GM18909 (cell line): ENCODE measurements at regions not wholly inside any gene's neighbourhood (a gene's known extent, or its start where the extent isn't known, plus 50 kb on each side); places are given as distances from the start of the nearest gene placed in this dataset.

ENCODE experiments used
- ATAC-seq: cut with Tn5 transposase; IDR thresholded peaks from one replicate; pipeline ENCODE4 v1.9.1; 2021; ENCODE audit warnings: mild to moderate bottlenecking; ENCODE audit not compliant: unreplicated experiment, poor library complexity

GRCh38 chr9:88077071-88077617, 61.1 kb downstream of the SPATA31C2 start:
- no peak for ATAC-seq

DNA sequence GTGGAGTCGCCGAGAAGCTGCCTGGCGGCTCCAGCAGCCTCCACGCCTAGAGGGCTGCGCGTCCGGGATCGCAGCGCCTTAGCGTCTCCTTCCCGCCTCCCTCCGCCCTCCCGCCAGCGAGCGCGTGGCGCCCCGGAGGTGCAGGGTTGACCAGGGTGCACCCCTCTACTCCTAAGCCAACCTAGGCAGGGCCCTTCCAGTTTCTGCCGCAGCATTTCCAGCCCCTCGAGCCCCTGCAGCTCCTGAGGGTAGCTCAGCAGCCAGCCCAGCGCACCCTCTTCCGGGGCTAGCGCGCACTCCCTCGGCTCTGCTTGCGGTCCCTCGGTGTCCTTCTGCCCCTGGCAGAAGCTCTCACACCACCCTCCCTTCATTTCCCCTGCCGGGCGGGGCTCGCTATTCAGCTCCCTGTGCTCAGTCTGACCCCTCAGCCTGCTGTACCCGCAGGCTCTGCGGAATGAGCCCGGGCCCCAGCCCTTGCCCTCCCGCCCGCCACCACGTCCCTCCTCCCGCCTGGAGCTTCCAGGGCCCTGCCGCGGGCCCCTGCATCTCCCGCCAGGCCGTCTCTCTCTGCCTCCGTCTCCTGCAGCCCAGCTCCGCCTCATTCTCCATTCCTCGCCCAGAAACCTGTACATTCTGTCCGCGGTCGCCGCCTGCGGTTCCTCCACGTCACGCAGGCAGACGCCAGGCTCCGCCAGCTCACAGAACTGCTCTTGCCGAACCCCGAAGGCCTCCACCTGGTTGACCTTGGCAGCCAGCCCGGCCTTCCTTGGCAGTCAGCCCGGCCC, 61.8 kb downstream of the SPATA31C2 start:
- peak; percentile 54 for ATAC-seq

DNA sequence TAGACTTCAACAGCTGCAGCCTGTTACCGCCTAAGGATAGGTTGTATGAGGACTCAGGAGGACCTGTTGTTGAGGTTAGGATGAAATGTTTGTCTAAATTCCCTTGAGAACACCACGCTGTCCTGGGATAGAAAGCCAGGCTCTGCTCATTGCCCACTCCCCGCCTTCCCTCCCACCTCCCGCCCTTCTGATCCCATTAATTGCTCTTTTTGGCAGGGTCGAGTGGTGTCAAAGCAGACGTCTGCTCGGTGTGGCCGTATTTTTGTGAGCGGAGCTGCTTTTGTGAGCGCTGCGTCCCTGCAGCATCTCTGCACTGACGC, 62.3 kb downstream of the SPATA31C2 start:
- no peak for ATAC-seq

GRCh38 chr9:88075506-88075905, 62.8 kb downstream of the SPATA31C2 start:
- no peak for ATAC-seq

- no peak for ATAC-seq
Observed at GRCh38 chr9:88074931-88075330, 63.3 kb downstream of the SPATA31C2 start.

GRCh38 chr9:88072831-88073375, 65.4 kb downstream of the SPATA31C2 start:
- no peak for ATAC-seq

DNA sequence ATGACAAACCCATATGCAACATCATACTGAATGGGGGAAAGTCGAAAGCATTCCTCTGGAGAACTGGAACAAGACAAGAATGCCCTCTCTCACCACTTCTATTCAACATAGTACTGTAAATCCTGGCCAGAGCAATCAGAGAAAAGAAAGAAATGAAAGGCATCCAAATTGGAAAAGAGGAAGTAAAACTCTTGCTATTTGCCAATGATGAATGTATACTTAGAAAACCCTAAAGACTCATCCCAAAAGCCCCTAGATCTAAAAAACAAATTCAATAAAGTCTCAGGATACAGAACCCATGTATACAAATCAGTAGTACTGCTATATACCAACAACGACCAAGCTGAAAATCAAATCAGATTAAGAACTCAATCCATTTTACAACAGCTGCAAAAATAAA, 66.9 kb downstream of the SPATA31C2 start:
- ATAC-seq, result no peak

DNA sequence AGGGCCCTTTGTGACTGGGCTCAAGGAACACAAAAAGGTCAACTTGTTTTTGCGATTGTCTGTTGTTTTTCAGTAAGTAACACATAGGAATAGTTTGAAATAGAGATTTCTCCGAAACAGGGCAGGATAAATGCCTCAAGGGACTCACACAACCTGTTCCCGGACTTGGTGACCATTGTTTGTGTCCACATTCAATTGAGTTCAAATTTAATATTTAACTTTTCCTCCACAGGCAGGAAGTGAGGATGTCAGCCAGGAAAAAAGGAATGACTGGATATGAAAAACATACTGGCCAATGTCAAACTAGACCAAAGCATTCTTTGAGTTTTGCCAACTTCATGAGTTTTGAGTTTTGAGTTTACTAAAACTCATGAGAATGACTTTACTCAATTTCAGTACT, 72.7 kb downstream of the SPATA31C2 start:
- no peak for ATAC-seq

- ATAC-seq, result no peak
Observed at GRCh38 chr9:88064554-88064953, 73.7 kb downstream of the SPATA31C2 start.

- no peak for ATAC-seq
Observed at GRCh38 chr9:88060746-88061145, 77.5 kb downstream of the SPATA31C2 start.

DNA sequence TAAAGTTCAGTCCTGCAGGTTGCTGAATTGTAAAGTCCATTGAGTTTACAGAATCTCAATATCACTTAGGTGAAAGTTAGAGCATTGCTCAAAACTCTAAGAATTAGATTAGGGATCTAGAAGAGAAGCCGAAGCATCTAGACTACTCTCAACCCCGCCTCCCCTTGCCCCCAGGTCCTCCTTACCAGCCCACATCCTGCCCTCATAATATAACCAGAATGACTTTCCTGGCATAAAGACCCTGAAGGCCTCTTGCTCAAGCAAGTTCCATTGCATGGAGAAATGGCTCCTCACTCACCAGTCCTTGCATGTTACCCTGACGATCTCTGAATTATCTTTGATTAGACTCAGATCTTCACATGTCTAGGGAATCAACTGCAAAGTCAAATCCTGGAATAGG, 78.8 kb downstream of the SPATA31C2 start:
- no peak for ATAC-seq

GRCh38 chr9:88056876-88057275, 81.4 kb downstream of the SPATA31C2 start:
- no peak for ATAC-seq

DNA sequence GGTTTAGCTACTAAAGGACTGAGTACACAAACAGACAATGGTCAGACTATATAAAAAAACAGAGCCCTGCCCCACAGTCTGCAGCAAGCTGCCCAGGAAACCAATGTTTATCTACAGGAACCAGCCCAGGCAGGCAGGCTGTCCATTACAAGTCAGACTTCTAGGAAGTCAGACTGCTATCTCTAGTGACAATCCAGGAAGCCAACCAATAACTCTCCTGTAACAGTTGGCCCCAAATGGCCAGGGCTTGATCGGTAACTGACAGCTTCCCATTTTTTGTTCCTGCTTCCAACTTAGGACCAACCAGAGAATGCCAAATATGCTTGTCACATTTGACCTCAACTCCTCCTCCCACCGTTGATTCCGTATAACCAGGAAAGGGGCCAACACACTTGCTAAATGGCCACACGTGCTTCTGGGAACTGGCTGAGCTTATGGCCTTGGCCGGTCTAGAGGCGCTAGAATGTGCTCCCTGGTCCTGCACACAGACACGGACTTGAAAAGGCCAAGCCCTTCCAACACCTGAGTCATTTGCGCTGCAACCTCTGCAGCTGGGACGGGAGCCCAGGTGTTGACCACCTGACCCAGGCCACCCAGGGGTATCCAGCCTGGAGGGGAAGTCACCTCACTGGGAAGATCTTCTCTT, 79.6 kb upstream of the CDK20 start:
- ATAC-seq, result no peak

DNA sequence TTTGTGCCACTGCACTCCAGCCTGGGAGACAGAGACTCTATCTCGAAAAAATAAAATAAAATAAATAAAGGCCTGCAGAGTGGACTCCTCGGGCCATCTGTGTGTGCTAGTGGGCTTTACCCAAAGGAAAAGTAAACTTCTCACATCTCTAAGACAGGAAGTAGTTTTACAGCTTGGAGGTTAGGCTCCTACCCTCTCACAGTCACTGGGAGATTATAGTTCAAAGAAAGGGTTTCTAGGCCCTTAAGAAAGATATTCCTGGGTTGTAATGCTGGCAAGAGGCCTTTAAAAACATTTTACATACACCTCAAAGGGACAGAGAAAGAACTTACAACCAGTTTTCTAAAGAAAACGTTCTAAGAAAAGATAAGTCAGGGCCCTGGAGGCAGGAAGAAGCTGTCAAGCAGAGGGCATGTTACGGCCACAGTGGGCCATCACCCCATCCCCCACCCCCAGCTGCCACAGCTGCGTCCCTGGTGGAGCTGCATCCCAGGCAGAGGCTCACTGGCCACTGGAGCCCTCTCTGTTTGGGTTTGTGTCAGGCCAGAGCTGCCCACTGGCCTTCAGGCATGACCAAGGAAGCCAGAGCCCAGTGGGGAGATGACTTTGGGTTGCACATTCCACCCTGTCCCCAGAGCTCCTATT, 78.1 kb upstream of the CDK20 start:
- ATAC-seq, result no peak

DNA sequence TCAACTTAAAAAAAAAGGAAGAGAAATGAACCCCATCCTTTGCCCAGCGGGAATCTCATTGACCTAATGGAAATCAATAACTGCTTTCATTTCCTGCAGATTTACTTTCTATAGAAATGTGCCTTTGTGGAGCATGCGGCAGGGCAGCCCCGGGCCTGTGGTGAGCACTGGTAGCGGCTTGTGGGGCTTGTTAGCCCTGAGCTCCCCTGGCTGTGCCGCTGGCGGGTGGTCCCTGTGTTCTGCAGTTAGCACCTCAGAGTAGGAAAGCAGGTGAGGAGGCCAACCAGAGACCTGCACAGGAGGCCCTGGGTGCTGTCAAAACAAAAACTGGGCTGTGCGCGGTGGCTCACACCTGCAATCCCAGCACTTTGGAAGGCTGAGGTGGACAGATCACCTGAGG, 76.8 kb upstream of the CDK20 start:
- ATAC-seq, result no peak

DNA sequence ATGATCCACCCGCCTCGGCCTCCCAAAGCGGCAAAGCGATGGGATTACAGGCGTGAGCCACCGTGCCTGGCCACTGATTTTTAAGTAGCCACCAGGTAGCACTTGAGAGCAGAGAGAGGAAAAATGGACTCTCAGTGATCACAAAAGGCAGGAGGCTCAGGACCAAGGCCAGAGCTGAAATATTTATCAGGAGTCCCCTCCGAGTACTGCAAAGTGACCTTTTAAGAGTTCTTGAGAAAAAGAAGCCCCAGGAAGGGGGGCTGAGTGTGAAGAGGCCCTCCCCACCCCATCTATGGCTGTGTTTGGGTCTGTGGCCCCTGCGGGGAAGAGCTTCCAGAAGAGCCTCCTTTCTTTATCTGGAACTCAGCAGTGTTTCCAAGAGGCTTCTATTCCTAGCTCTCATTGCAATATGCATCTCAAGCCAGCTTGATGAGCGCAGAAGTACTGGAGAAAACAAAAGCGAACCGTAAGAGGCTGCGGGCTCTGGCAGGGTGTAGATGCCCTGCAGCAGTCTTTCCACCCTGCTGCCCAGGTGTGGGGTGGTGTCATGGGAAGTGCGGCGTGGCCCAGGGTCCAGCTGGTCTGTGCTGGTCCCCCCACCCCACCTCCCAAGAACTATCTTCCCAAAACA, 75.5 kb upstream of the CDK20 start:
- ATAC-seq, result no peak

- ATAC-seq, result no peak
Observed at GRCh38 chr9:88046542-88046941, 72.2 kb upstream of the CDK20 start.

GRCh38 chr9:88045686-88046085, 71.4 kb upstream of the CDK20 start:
- no peak for ATAC-seq

DNA sequence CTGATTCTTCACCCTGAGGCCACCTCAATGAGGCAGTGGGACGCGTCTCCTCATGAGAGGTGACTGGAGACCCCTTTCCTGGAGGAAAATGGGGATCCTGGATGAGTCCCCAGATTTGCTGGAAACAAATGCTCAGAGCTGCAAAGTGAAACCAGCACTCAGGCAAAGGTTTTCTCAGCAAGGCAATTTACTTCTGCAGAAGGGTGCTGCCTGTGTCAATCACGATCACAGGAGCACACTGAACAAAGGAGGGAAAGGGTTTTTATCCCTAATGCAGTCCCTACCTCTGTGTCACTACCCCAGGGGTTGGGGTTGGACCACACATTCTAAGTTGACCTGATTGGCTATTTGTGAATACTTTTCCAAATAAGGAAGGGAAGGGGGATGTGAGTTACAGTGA, 69.9 kb upstream of the CDK20 start:
- ATAC-seq, result no peak

DNA sequence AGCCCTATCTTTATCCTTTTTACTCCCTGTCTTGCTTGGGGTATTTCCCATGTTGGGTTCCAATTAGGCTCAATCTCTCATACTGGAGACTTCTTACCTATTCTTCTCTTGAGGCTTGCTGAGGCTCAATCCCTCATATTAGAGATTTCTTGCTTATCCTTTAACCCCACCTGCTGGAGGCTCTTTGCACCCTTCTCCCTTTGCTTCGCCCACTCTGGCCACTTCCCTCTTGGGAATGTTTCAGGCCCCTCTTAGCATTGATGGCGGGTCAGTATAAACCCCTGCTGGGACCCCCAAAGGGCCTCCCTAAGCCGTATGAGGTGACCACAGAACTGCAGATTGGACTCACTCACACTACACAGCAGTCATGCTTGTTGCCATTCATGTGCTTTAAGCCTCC, 69.3 kb upstream of the CDK20 start:
- no peak for ATAC-seq

DNA sequence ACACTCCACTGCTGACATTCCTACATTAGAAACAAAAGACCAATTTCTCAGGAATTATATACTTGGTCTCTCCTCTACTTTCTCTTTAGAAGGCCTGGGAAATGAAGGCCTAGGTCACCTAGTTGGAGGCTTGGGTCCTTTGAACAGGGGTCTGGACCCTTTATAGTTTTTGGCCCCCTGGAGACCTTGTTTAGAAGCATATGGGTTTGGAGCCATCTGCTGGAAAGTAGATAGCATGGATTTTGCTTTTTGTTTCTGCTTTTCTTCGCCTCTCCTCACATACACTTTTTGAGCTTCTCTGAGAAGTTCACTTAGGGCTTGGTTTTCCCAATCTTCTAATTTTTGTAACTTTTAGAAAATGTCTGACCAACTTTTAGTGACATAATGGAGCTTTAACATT, 67.1 kb upstream of the CDK20 start:
- ATAC-seq, result no peak
